ENCODE measurements at regions not wholly inside any gene's neighbourhood (a gene's known extent, or its start where the extent isn't known, plus 50 kb on each side); places are given as distances from the start of the nearest gene placed in this dataset.
A peak's percentile ranks its signal among the peaks of the same experiment; 100 is the strongest.

- no peaks in the 10 kb centered on the region for H3K27me3 ChIP-seq (ENCODE audit: insufficient read depth, low read length)
- no peak overlapping the region for H2AK5ac ChIP-seq (ENCODE audit: insufficient read length, low read length)
- no peak overlapping the region for H2BK12ac ChIP-seq (ENCODE audit: insufficient read length, low read depth, low read length)
- H3K27ac ChIP-seq (ENCODE audit: insufficient read length, low read depth, low read length), result no peak overlapping the region
- no peak overlapping the region for H3T11ph ChIP-seq (ENCODE audit: low read length)
- H4K8ac ChIP-seq (replicated peaks; ENCODE audit: insufficient read length, low read depth, low read length), result no peak overlapping the region
- H4K5ac ChIP-seq (ENCODE audit: insufficient read length, low read depth, low read length), result no peak overlapping the region
- Mint-ChIP-seq H3K4me1 (peaks cover 73 to 78% of the 10 kb centered on the region in 2 experiments), H3K4me3 (peak overlapping the region in 1 of 2 experiments; percentile 32; a peak in 2 of 5 replicates), H3K27me3 (ENCODE audit: low read depth) (no peaks in the 10 kb centered on the region), H3K27ac (peak overlapping the region; percentile 26 to 95 (median 81); a peak in 5 of 7 replicates), H3K9me3 (peaks cover 0 to 2% of the 10 kb centered on the region in 2 experiments; a peak in 1 of 5 replicates), H3K36me3 (ENCODE audit: insufficient read depth in 1 of 3, low read depth in 3 of 3) (peaks cover 8 to 16% (median 9%) of the 10 kb centered on the region in 3 experiments; a peak in 5 of 7 replicates)
- DNase-seq, result no peak
- no peak overlapping the region for H3K14ac ChIP-seq (ENCODE audit: insufficient read depth, low read length)
- no peak overlapping the region for H4K91ac ChIP-seq (ENCODE audit: insufficient read length, low read depth, low read length)
- H2BK15ac ChIP-seq (ENCODE audit: low read depth, low read length), result no peak overlapping the region
- H3K9me3 ChIP-seq (ENCODE audit: control insufficient read depth, low read depth, low read length), result no peaks in the 10 kb centered on the region
- peaks cover 28% of the 10 kb centered on the region for H3K4me1 ChIP-seq (ENCODE audit: insufficient read depth, low read length)
- no peak overlapping the region for H2BK20ac ChIP-seq (ENCODE audit: low read depth, low read length, poor library complexity, severe bottlenecking)
- no peak overlapping the region for H2BK5ac ChIP-seq (ENCODE audit: insufficient read length, low read length)
- no peaks in the 10 kb centered on the region for H3K79me1 ChIP-seq (ENCODE audit: insufficient read depth, low read depth, low read length, poor library complexity, severe bottlenecking)
- H2BK120ac ChIP-seq (ENCODE audit: low read depth, low read length, poor library complexity, severe bottlenecking), result no peak overlapping the region
- H3K56ac ChIP-seq (ENCODE audit: insufficient read length, low read depth, low read length), result no peak overlapping the region
- no peak overlapping the region for H3K18ac ChIP-seq (ENCODE audit: insufficient read length, low read depth, low read length)
- H4K20me1 ChIP-seq (ENCODE audit: control insufficient read depth, insufficient read depth, insufficient read length), result no peaks in the 10 kb centered on the region
- H3K9ac ChIP-seq (ENCODE audit: extremely low read depth, insufficient read length, low read length), result no peak overlapping the region
- peaks cover 51% of the 10 kb centered on the region for H3K79me2 ChIP-seq (ENCODE audit: insufficient read depth, low read length)
- WGBS (ENCODE audit: extremely low coverage, insufficient read length, low lambda C conversion rate), result no CpG with 5 or more reads among the region's 2 CpGs
- H3K23me2 ChIP-seq (ENCODE audit: insufficient read length, low read depth, low read length, poor library complexity, severe bottlenecking), result no peaks in the 10 kb centered on the region
- H2AFZ ChIP-seq (ENCODE audit: low read length), result no peak overlapping the region
- H3K4ac ChIP-seq (ENCODE audit: low read depth, low read length), result no peak overlapping the region
- H3K23ac ChIP-seq (ENCODE audit: insufficient read length, low read depth, low read length), result no peak overlapping the region
- TF ChIP-seq CTCF (conservative IDR thresholded peaks at IDR 0.05), result no peak
- no peak overlapping the region for H3K4me2 ChIP-seq (ENCODE audit: insufficient read depth, insufficient read length, low read length)
Observed at GRCh38 chr6:21749754-21750153, 156.2 kb downstream of the SOX4 start.
